Subcutaneous abdominal adipose tissue (tissue), 5 donors: ENCODE measurements at regions not wholly inside any gene's neighbourhood (a gene's known extent, or its start where the extent isn't known, plus 50 kb on each side); places are given as distances from the start of the nearest gene placed in this dataset.

ENCODE experiments used
- H3K27ac ChIP-seq: one replicate; pipeline ENCODE4 v1.7.0; 2013; ENCODE audit warnings: low read depth, mild to moderate bottlenecking, inconsistent platforms, low read length, moderate library complexity
- H3K27me3 ChIP-seq, 5 donors: one replicate each; pipeline ENCODE4 v1.7.0; 2013; ENCODE audit warnings: low read length in 5 of 5, inconsistent platforms in 1 of 5; ENCODE audit not compliant: control insufficient read depth in 5 of 5, insufficient read depth in 4 of 5
- H3K36me3 ChIP-seq, 5 donors: one replicate each; pipeline ENCODE4 v1.7.0; 2013; ENCODE audit warnings: low read length in 5 of 5; ENCODE audit not compliant: control insufficient read depth in 5 of 5, insufficient read depth in 5 of 5
- H3K4me1 ChIP-seq, 5 donors: one replicate each; pipeline ENCODE4 v1.7.0; 2013; ENCODE audit warnings: low read length in 5 of 5, mild to moderate bottlenecking in 3 of 5, moderate library complexity in 1 of 5; ENCODE audit not compliant: control insufficient read depth in 5 of 5, insufficient read depth in 5 of 5
- H3K4me3 ChIP-seq, 5 donors: one replicate each; pipeline ENCODE4 v1.7.0; 2013; ENCODE audit warnings: low read length in 5 of 5, low read depth in 1 of 5
- H3K9ac ChIP-seq, 5 donors: one replicate each; pipeline ENCODE4 v1.7.0; 2013; ENCODE audit warnings: low read length in 5 of 5, mild to moderate bottlenecking in 4 of 5, moderate library complexity in 3 of 5
- H3K9me3 ChIP-seq, 5 donors: one replicate each; pipeline ENCODE4 v1.7.0; 2013; ENCODE audit warnings: low read length in 5 of 5; ENCODE audit not compliant: control insufficient read depth in 5 of 5
- donor health status: healthy.
- donor health status: healthy.
- donor health status: healthy.
- donor health status: healthy.
- donor health status: healthy.

- no peak overlapping the region for H3K4me3 ChIP-seq
- no peak overlapping the region for H3K9ac ChIP-seq
- H3K9me3 ChIP-seq = no peaks in the 10 kb centered on the region
- H3K27ac ChIP-seq = no peak overlapping the region
- H3K36me3 ChIP-seq = no peaks in the 10 kb centered on the region
- H3K27me3 ChIP-seq = no peaks in the 10 kb centered on the region
- peaks cover 0 to 4% (median 0%) of the 10 kb centered on the region in 5 donors for H3K4me1 ChIP-seq
Observed at GRCh38 chr4:137122876-137123275, 409.4 kb downstream of the PCDH18 start.

- peaks cover 0 to 4% (median 0%) of the 10 kb centered on the region in 5 donors for H3K9me3 ChIP-seq
- H3K4me1 ChIP-seq = no peaks in the 10 kb centered on the region
- H3K9ac ChIP-seq = no peak overlapping the region
- H3K27ac ChIP-seq = no peak overlapping the region
- H3K4me3 ChIP-seq = no peak overlapping the region
- no peaks in the 10 kb centered on the region for H3K27me3 ChIP-seq
- H3K36me3 ChIP-seq = no peaks in the 10 kb centered on the region
Observed at GRCh38 chr4:137116144-137116543, 416.1 kb downstream of the PCDH18 start.

GRCh38 chr4:137106733-137107132, 425.6 kb downstream of the PCDH18 start:
- H3K36me3 ChIP-seq = no peaks in the 10 kb centered on the region
- no peaks in the 10 kb centered on the region for H3K4me1 ChIP-seq
- H3K27ac ChIP-seq = no peak overlapping the region
- H3K27me3 ChIP-seq = no peaks in the 10 kb centered on the region
- no peak overlapping the region for H3K9ac ChIP-seq
- H3K9me3 ChIP-seq = peaks cover 0 to 2% (median 0%) of the 10 kb centered on the region in 5 donors
- no peak overlapping the region for H3K4me3 ChIP-seq

GRCh38 chr4:137106287-137106686, 426.0 kb downstream of the PCDH18 start:
- Histone ChIP-seq H3K9me3 (peaks cover 0 to under 1% (median 0%) of the 10 kb centered on the region in 5 donors), H3K4me3 (no peak overlapping the region), H3K27me3 (no peaks in the 10 kb centered on the region), H3K9ac (no peak overlapping the region), H3K4me1 (no peaks in the 10 kb centered on the region), H3K27ac (no peak overlapping the region), H3K36me3 (no peaks in the 10 kb centered on the region)

DNA sequence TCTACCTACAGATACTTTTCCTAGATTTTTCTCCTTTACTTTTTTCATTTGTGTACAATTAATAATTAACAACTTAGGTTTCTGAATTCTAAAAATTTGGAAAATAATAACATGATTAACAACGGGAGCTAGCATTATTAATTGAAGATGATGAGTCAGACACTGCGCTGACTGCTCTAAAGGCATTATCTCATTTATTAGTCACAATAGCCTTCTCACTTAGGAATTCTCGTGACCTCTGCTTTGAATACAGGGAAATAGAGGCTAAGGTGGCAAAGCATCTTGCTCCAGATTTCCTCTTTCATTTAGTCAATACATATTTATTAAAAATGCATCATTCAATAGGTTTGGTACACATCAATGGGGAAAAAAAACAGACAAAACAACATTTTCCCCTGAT, 441.3 kb downstream of the PCDH18 start:
- H3K9ac ChIP-seq = no peak overlapping the region
- no peaks in the 10 kb centered on the region for H3K4me1 ChIP-seq
- no peaks in the 10 kb centered on the region for H3K9me3 ChIP-seq
- no peaks in the 10 kb centered on the region for H3K36me3 ChIP-seq
- no peak overlapping the region for H3K4me3 ChIP-seq
- no peaks in the 10 kb centered on the region for H3K27me3 ChIP-seq
- no peak overlapping the region for H3K27ac ChIP-seq

- no peaks in the 10 kb centered on the region for H3K9me3 ChIP-seq
- H3K36me3 ChIP-seq = no peaks in the 10 kb centered on the region
- no peak overlapping the region for H3K27ac ChIP-seq
- no peak overlapping the region for H3K4me3 ChIP-seq
- H3K27me3 ChIP-seq = no peaks in the 10 kb centered on the region
- no peak overlapping the region for H3K9ac ChIP-seq
- no peaks in the 10 kb centered on the region for H3K4me1 ChIP-seq
Observed at GRCh38 chr4:137083571-137084135, 448.6 kb downstream of the PCDH18 start.

GRCh38 chr4:137082061-137082460, 450.2 kb downstream of the PCDH18 start:
- Histone ChIP-seq H3K4me1 (no peaks in the 10 kb centered on the region), H3K36me3 (no peaks in the 10 kb centered on the region), H3K4me3 (no peak overlapping the region), H3K27ac (no peak overlapping the region), H3K27me3 (no peaks in the 10 kb centered on the region), H3K9me3 (no peaks in the 10 kb centered on the region), H3K9ac (no peak overlapping the region)

DNA sequence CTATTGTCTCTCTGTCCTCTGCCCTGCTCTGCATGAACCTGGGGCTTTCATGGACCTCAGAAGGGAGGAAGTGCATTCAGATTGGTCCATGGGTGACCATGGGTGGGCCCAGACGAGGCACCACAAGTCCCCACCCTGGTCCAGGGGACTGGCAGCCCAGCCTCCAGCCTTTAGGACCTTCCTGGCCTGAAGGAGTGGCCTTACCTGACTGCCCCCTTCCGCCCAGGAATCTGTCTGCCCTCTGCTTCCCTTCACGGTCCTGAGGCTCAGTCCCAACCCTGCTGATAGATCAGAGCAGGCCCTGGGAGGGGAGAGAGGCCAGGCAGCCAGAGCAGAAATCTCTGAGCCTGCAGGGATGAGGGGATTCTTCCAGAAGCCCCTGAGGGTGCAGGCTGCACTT, 455.4 kb downstream of the PCDH18 start:
- H3K4me3 ChIP-seq = no peak overlapping the region
- no peaks in the 10 kb centered on the region for H3K36me3 ChIP-seq
- H3K27ac ChIP-seq = no peak overlapping the region
- H3K4me1 ChIP-seq = no peaks in the 10 kb centered on the region
- no peak overlapping the region for H3K9ac ChIP-seq
- no peaks in the 10 kb centered on the region for H3K27me3 ChIP-seq
- H3K9me3 ChIP-seq = peaks cover 0 to 9% (median 8%) of the 10 kb centered on the region in 5 donors

- no peaks in the 10 kb centered on the region for H3K27me3 ChIP-seq
- peaks cover 0 to 9% (median 8%) of the 10 kb centered on the region in 5 donors for H3K9me3 ChIP-seq
- no peak overlapping the region for H3K9ac ChIP-seq
- H3K4me3 ChIP-seq = no peak overlapping the region
- H3K4me1 ChIP-seq = no peaks in the 10 kb centered on the region
- no peak overlapping the region for H3K27ac ChIP-seq
- no peaks in the 10 kb centered on the region for H3K36me3 ChIP-seq
Observed at GRCh38 chr4:137075586-137075985, 456.7 kb downstream of the PCDH18 start.

DNA sequence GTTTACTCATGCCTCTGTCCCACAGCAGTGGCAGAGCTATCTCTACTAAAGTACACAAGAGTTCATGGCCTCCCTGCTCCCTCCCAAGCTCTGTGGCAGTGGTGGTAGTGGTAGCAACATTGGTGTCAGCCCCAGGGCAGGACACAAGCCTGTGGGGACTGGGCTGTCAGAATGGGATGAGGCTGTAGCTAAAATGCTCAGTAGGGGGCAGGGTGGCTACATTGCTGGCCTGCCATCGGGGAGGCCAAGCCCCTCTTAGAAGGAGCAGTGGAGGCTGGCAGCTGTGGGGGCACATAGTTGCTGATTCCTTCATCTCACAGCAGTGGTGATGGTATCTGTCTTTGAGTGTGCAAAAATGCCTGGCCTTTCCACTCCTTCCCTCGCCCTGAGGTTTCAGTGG, 461.7 kb downstream of the PCDH18 start:
- peaks cover 0 to 1% (median 0%) of the 10 kb centered on the region in 5 donors for H3K9me3 ChIP-seq
- H3K27me3 ChIP-seq = no peaks in the 10 kb centered on the region
- no peaks in the 10 kb centered on the region for H3K36me3 ChIP-seq
- H3K4me3 ChIP-seq = no peak overlapping the region
- H3K9ac ChIP-seq = no peak overlapping the region
- H3K27ac ChIP-seq = no peak overlapping the region
- no peaks in the 10 kb centered on the region for H3K4me1 ChIP-seq

GRCh38 chr4:137069473-137069872, 462.8 kb downstream of the PCDH18 start:
- H3K27me3 ChIP-seq = no peaks in the 10 kb centered on the region
- no peak overlapping the region for H3K27ac ChIP-seq
- peaks cover 0 to 2% (median 0%) of the 10 kb centered on the region in 5 donors for H3K9me3 ChIP-seq
- no peaks in the 10 kb centered on the region for H3K36me3 ChIP-seq
- no peak overlapping the region for H3K4me3 ChIP-seq
- no peak overlapping the region for H3K9ac ChIP-seq
- H3K4me1 ChIP-seq = no peaks in the 10 kb centered on the region
